GM18507 (cell line): ENCODE measurements at regions not wholly inside any gene's neighbourhood (a gene's known extent, or its start where the extent isn't known, plus 50 kb on each side); places are given as distances from the start of the nearest gene placed in this dataset.
"Not testable (repeated sequence)": the region's sequence is repeated elsewhere in the genome, so short reads cannot be mapped to it uniquely, and the experiment has no call there.

Experiments used
- DNase-seq: peaks from one replicate; pipeline ENCODE4 v3.0.0; 2011; ENCODE audit warnings: low read depth; ENCODE audit not compliant: insufficient read length; ENCODE audit errors: extremely low spot score
- FAIRE-seq: peaks from 2 replicates; lab custom pipeline; 2011; peaks lifted over from hg19 to GRCh38; lab: Jason Lieb, UNC

DNA sequence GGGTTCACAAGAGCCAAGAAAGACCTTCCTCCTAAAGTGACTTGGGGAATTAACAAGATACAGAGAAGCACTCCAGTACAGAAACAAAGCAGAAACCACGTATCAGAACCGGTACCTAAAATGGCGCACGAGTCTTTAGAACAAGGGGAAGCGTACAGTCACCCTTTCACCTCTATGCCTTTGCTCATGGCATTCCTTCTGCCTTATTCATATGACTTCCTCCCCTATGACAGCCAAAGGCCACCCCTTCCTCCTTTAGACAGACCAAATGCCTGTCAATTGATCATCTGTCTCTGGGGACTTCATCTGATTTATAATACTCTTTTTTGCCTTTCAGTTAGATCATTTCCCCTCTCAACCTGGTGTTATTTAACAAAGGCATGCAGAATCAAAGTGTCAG lies 89.5 kb upstream of the OSBPL8 start:
- DNase-seq: no peak
- FAIRE-seq: no peak

DNA sequence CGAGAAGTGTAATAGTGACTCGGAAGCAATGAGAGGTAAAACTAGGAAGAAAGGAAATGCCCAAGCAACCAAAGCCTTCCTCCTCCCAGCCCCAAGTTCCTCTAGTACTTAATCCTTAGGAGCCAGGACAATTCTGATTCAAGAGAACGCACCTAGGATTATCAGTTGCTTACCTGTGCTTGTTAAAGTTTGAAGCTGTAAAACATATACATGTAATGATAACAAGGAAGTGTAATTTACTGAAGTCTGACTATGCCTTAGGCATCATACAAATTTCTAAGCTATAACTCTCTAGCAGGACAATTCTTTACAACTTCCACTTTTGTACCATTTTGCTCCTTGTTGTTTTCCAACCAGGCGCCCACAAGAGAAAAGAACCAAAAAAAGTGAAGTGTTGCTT lies 92.8 kb upstream of the OSBPL8 start:
- no peak for DNase-seq
- no peak for FAIRE-seq

DNA sequence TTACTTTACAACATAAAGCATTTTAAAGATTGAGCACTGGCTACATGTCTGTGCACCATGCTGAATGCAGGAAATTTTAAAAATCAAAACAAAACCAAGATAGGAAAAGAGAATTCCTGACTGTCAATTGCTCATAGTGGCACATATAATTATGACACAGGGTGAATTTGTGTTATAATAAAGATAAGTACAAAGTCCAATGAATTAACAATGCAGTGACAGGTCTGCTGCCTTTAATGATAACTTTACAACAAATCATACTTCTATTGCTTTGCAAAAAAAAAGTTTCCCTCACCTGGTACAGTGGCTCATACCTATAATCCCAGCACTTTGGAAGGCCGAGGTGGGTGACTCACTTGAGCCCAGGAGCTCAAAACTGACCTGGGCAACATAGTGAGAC lies 93.8 kb upstream of the OSBPL8 start:
- FAIRE-seq: no peak
- DNase-seq: no peak

- FAIRE-seq (no peak), DNase-seq (no peak)
These were observed 99.2 kb upstream of the ZDHHC17 start for GRCh38 chr12:76664731-76665130.

- FAIRE-seq: no peak
- no peak for DNase-seq
These were observed 97.6 kb upstream of the ZDHHC17 start for GRCh38 chr12:76666290-76666835.

- DNase-seq (no peak), FAIRE-seq (no peak)
These were observed 93.9 kb upstream of the ZDHHC17 start for GRCh38 chr12:76669981-76670380.

- FAIRE-seq (no peak), DNase-seq (no peak)
These were observed 93.1 kb upstream of the ZDHHC17 start for GRCh38 chr12:76670776-76671175.

DNA sequence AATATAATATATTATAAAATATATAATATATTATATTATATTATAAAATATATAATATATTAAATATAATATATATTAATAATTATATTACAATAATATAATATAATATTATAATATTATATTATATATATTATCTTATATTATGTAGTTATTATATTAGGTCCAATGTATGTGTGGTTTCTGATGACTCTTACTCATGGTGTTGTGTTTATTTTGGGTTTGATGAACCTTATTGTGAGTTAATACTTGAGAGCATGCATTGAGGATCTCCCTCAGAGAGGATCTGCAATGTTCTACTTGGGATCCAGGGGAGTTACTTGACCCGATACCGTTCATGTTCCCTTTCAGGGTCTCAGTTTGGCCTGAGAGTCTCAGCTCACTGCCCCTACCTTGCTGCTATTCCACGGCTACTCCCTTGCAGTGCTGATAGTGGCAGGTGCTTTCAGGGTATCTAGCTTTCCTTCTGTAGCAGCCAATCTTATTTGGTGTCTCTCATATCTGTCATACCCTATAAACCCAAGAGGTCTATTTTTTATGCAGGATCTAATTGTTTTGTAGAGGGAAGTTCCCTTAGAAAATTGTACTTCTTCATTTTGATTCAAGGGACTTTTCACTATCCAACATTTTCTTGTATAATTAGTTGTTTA lies 89.1 kb upstream of the ZDHHC17 start:
- DNase-seq (no peak), FAIRE-seq (no peak)

- FAIRE-seq: not testable (repeated sequence)
These were observed 87.7 kb upstream of the ZDHHC17 start for GRCh38 chr12:76676261-76676660.

GRCh38 chr12:76678992-76679391 lies 84.9 kb upstream of the ZDHHC17 start:
- DNase-seq: no peak
- no peak for FAIRE-seq

More at GRCh38 chr12:76676261-76676660, 87.7 kb upstream of the ZDHHC17 start:
- DNase-seq: not testable (repeated sequence)

GRCh38 chr12:76679778-76680177 lies 84.1 kb upstream of the ZDHHC17 start:
- DNase-seq (no peak), FAIRE-seq (no peak)

- FAIRE-seq: no peak
- DNase-seq: no peak
These were observed 83.0 kb upstream of the ZDHHC17 start for GRCh38 chr12:76680940-76681339.

DNA sequence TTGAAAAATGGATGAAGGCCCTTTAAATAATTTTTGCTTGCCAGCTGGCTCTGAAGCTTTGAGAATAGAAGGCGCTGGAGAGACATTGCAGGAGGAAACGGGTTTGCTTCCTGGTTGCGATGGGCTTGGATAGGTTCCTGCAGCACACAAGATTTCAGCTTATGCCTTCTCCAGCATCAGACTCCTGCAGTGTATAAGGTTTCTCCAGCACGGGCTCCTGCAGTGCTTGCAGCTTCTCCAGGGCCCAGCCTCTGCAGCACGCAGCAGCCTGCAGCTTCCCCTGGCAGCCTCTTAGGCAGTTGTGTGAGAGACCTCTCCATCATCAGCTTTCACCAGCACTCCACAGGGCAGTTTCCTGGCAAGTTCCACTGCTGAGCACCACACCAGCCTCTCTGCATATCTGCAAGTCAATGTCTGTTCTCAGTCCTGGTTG lies 78.7 kb upstream of the ZDHHC17 start:
- no peak for FAIRE-seq
- DNase-seq: no peak

DNA sequence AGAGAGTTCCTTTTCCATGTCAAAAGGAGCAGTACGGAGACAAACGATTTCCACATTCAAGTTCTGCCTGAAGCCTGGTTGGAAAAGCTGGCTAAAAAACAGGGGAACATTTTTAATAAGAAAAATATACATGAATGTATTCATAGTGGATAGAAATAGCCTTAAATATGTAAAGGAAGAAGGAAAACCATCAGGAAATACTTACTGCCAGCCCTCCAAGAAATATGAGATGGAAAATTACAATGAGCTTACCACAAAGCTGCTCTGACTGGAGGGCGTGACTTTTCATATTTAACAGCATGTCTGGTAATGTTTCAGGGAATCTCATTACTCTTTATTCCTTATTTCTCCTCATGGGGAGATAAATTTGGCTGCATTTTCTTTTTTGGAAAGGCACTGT lies 75.9 kb upstream of the ZDHHC17 start:
- DNase-seq (no peak), FAIRE-seq (no peak)

GRCh38 chr12:76688631-76689030 lies 75.3 kb upstream of the ZDHHC17 start:
- no peak for FAIRE-seq

GRCh38 chr12:76690921-76691700 lies 72.8 kb upstream of the ZDHHC17 start:
- DNase-seq (no peak), FAIRE-seq (no peak)

More at GRCh38 chr12:76688631-76689030, 75.3 kb upstream of the ZDHHC17 start:
- DNase-seq: no peak

DNA sequence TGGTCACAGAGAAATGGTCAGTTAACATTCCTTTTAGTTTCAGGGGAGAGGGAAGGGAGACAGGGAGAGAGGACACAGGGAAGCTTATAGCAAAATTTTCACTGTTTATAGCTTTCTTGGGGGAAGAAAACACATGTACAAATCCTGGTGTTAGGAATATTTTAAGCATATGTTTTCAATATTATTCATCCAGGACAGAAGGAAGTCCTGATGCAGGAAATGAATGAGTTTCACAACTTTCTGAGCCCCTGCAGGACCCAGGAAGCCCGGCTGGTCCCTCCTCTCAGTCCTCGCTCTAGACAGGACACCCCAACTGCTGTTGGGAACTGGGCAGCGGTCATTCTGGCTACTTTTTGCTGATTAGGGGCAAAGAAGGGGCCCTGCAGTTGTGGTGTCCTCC lies 71.1 kb upstream of the ZDHHC17 start:
- DNase-seq (no peak), FAIRE-seq (no peak)

DNA sequence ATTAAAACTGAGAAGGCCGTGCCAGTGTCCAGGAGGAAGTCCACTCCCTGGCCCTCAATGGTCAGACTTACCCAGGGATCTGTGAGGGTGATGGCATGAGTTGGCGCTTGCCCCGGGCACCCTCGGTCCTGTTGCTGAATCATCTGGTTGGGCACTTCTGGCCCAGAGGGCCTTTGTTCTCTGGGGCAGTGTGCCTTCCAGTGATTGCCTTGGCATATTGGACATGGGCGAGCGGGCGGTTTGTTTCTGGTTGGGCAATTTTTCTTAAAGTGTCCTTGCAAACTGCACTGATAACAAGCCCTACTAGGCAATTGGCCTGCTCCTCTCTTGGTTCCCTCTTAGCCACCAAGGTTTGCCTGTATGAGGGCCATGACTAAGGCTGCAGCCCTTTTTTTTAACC lies 69.5 kb upstream of the ZDHHC17 start:
- no peak for FAIRE-seq
- DNase-seq: no peak

GRCh38 chr12:76696186-76696585 lies 67.7 kb upstream of the ZDHHC17 start:
- FAIRE-seq (no peak), DNase-seq (no peak)

GRCh38 chr12:76697849-76698248 lies 66.1 kb upstream of the ZDHHC17 start:
- DNase-seq: no peak
- no peak for FAIRE-seq

- FAIRE-seq (no peak), DNase-seq (no peak)
These were observed 65.6 kb upstream of the ZDHHC17 start for GRCh38 chr12:76698316-76698715.
